ENCODE measurements at regions not wholly inside any gene's neighbourhood (a gene's known extent, or its start where the extent isn't known, plus 50 kb on each side); places are given as distances from the start of the nearest gene placed in this dataset.

- DNase-seq (ENCODE audit: low read depth, low spot score): no peak
- H3K27me3 ChIP-seq (ENCODE audit: insufficient read depth, insufficient read length): no peaks in the 10 kb centered on the region
- no peaks in the 10 kb centered on the region for H3K4me1 ChIP-seq (ENCODE audit: insufficient read depth, insufficient read length)
- H3K4me3 ChIP-seq (ENCODE audit: insufficient read length, low read depth): no peak overlapping the region
- peaks cover 5% of the 10 kb centered on the region; the same call in 1 of the 2 replicates for H3K9me3 ChIP-seq (ENCODE audit: insufficient read depth, low read length)
- H3K36me3 ChIP-seq (ENCODE audit: insufficient read depth, insufficient read length, low read length): no peaks in the 10 kb centered on the region
- H3K9ac ChIP-seq (ENCODE audit: insufficient read length, low read depth): no peak overlapping the region
- no peak for TF ChIP-seq SUZ12 (IDR thresholded peaks at IDR 0.05; ENCODE audit: extremely low read depth, insufficient read depth, insufficient read length)
- TF ChIP-seq YY1 (IDR thresholded peaks at IDR 0.05; ENCODE audit: insufficient read depth, insufficient read length): no peak
- TF ChIP-seq ZNF274 (IDR thresholded peaks at IDR 0.05; ENCODE audit: low read depth, low read length): no peak
Measured at GRCh38 chr4:128481752-128482480, 194.3 kb upstream of the PGRMC2 start.

GRCh38 chr4:128480945-128481344, 193.3 kb upstream of the PGRMC2 start:
- no peaks in the 10 kb centered on the region for H3K4me1 ChIP-seq (ENCODE audit: insufficient read depth, insufficient read length)
- H3K9ac ChIP-seq (ENCODE audit: insufficient read length, low read depth): no peak overlapping the region
- TF ChIP-seq ZNF274 (IDR thresholded peaks at IDR 0.05; ENCODE audit: low read depth, low read length) (no peak), SUZ12 (IDR thresholded peaks at IDR 0.05; ENCODE audit: extremely low read depth, insufficient read depth, insufficient read length) (no peak), YY1 (IDR thresholded peaks at IDR 0.05; ENCODE audit: insufficient read depth, insufficient read length) (no peak)
- H3K27me3 ChIP-seq (ENCODE audit: insufficient read depth, insufficient read length): no peaks in the 10 kb centered on the region
- peaks cover 5% of the 10 kb centered on the region; the same call in 1 of the 2 replicates for H3K9me3 ChIP-seq (ENCODE audit: insufficient read depth, low read length)
- H3K4me3 ChIP-seq (ENCODE audit: insufficient read length, low read depth): no peak overlapping the region
- no peak for DNase-seq (ENCODE audit: low read depth, low spot score)
- no peaks in the 10 kb centered on the region for H3K36me3 ChIP-seq (ENCODE audit: insufficient read depth, insufficient read length, low read length)

GRCh38 chr4:128477540-128477939, 189.9 kb upstream of the PGRMC2 start:
- Histone ChIP-seq H3K9ac (ENCODE audit: insufficient read length, low read depth) (no peak overlapping the region), H3K4me1 (ENCODE audit: insufficient read depth, insufficient read length) (no peaks in the 10 kb centered on the region), H3K9me3 (ENCODE audit: insufficient read depth, low read length) (peaks cover 5% of the 10 kb centered on the region; the same call in 1 of the 2 replicates), H3K4me3 (ENCODE audit: insufficient read length, low read depth) (no peak overlapping the region), H3K36me3 (ENCODE audit: insufficient read depth, insufficient read length, low read length) (no peaks in the 10 kb centered on the region), H3K27me3 (ENCODE audit: insufficient read depth, insufficient read length) (no peaks in the 10 kb centered on the region)
- no peak for DNase-seq (ENCODE audit: low read depth, low spot score)
- TF ChIP-seq SUZ12 (IDR thresholded peaks at IDR 0.05; ENCODE audit: extremely low read depth, insufficient read depth, insufficient read length) (no peak), YY1 (IDR thresholded peaks at IDR 0.05; ENCODE audit: insufficient read depth, insufficient read length) (no peak), ZNF274 (IDR thresholded peaks at IDR 0.05; ENCODE audit: low read depth, low read length) (no peak)

- Histone ChIP-seq H3K27me3 (ENCODE audit: insufficient read depth, insufficient read length) (no peaks in the 10 kb centered on the region), H3K36me3 (ENCODE audit: insufficient read depth, insufficient read length, low read length) (no peaks in the 10 kb centered on the region), H3K4me1 (ENCODE audit: insufficient read depth, insufficient read length) (no peaks in the 10 kb centered on the region), H3K4me3 (ENCODE audit: insufficient read length, low read depth) (no peak overlapping the region), H3K9ac (ENCODE audit: insufficient read length, low read depth) (no peak overlapping the region), H3K9me3 (ENCODE audit: insufficient read depth, low read length) (no peaks in the 10 kb centered on the region)
- TF ChIP-seq YY1 (IDR thresholded peaks at IDR 0.05; ENCODE audit: insufficient read depth, insufficient read length): no peak
- no peak for TF ChIP-seq SUZ12 (IDR thresholded peaks at IDR 0.05; ENCODE audit: extremely low read depth, insufficient read depth, insufficient read length)
- no peak for DNase-seq (ENCODE audit: low read depth, low spot score)
Measured at GRCh38 chr4:128475597-128475996, 188.0 kb upstream of the PGRMC2 start.

- no peaks in the 10 kb centered on the region for H3K9me3 ChIP-seq (ENCODE audit: insufficient read depth, low read length)
- H3K4me1 ChIP-seq (ENCODE audit: insufficient read depth, insufficient read length): no peaks in the 10 kb centered on the region
- TF ChIP-seq YY1 (IDR thresholded peaks at IDR 0.05; ENCODE audit: insufficient read depth, insufficient read length): no peak
- TF ChIP-seq SUZ12 (IDR thresholded peaks at IDR 0.05; ENCODE audit: extremely low read depth, insufficient read depth, insufficient read length): no peak
- TF ChIP-seq ZNF274 (IDR thresholded peaks at IDR 0.05; ENCODE audit: low read depth, low read length): no peak
- H3K9ac ChIP-seq (ENCODE audit: insufficient read length, low read depth): no peak overlapping the region
- H3K36me3 ChIP-seq (ENCODE audit: insufficient read depth, insufficient read length, low read length): no peaks in the 10 kb centered on the region
- no peaks in the 10 kb centered on the region for H3K27me3 ChIP-seq (ENCODE audit: insufficient read depth, insufficient read length)
- no peak for DNase-seq (ENCODE audit: low read depth, low spot score)
- no peak overlapping the region for H3K4me3 ChIP-seq (ENCODE audit: insufficient read length, low read depth)
Measured at GRCh38 chr4:128471576-128471975, 184.0 kb upstream of the PGRMC2 start.

GRCh38 chr4:128470492-128471053, 183.0 kb upstream of the PGRMC2 start:
- no peaks in the 10 kb centered on the region for H3K4me1 ChIP-seq (ENCODE audit: insufficient read depth, insufficient read length)
- TF ChIP-seq SUZ12 (IDR thresholded peaks at IDR 0.05; ENCODE audit: extremely low read depth, insufficient read depth, insufficient read length): no peak
- no peak for TF ChIP-seq YY1 (IDR thresholded peaks at IDR 0.05; ENCODE audit: insufficient read depth, insufficient read length)
- TF ChIP-seq ZNF274 (IDR thresholded peaks at IDR 0.05; ENCODE audit: low read depth, low read length): no peak
- no peak overlapping the region for H3K4me3 ChIP-seq (ENCODE audit: insufficient read length, low read depth)
- no peaks in the 10 kb centered on the region for H3K36me3 ChIP-seq (ENCODE audit: insufficient read depth, insufficient read length, low read length)
- no peaks in the 10 kb centered on the region for H3K27me3 ChIP-seq (ENCODE audit: insufficient read depth, insufficient read length)
- no peaks in the 10 kb centered on the region for H3K9me3 ChIP-seq (ENCODE audit: insufficient read depth, low read length)
- no peak for DNase-seq (ENCODE audit: low read depth, low spot score)
- H3K9ac ChIP-seq (ENCODE audit: insufficient read length, low read depth): no peak overlapping the region

- no peak for TF ChIP-seq YY1 (IDR thresholded peaks at IDR 0.05; ENCODE audit: insufficient read depth, insufficient read length)
- no peak for TF ChIP-seq SUZ12 (IDR thresholded peaks at IDR 0.05; ENCODE audit: extremely low read depth, insufficient read depth, insufficient read length)
- TF ChIP-seq ZNF274 (IDR thresholded peaks at IDR 0.05; ENCODE audit: low read depth, low read length): no peak
- H3K36me3 ChIP-seq (ENCODE audit: insufficient read depth, insufficient read length, low read length): no peaks in the 10 kb centered on the region
- no peaks in the 10 kb centered on the region for H3K27me3 ChIP-seq (ENCODE audit: insufficient read depth, insufficient read length)
- no peak overlapping the region for H3K9ac ChIP-seq (ENCODE audit: insufficient read length, low read depth)
- DNase-seq (ENCODE audit: low read depth, low spot score): no peak
- H3K4me3 ChIP-seq (ENCODE audit: insufficient read length, low read depth): no peak overlapping the region
- no peaks in the 10 kb centered on the region for H3K9me3 ChIP-seq (ENCODE audit: insufficient read depth, low read length)
- no peaks in the 10 kb centered on the region for H3K4me1 ChIP-seq (ENCODE audit: insufficient read depth, insufficient read length)
Measured at GRCh38 chr4:128468123-128468989, 180.7 kb upstream of the PGRMC2 start.

Measured in NT2/D1 (cell line).